Duodenal mucosa (tissue), 2 donors: ENCODE measurements at regions not wholly inside any gene's neighbourhood (a gene's known extent, or its start where the extent isn't known, plus 50 kb on each side); places are given as distances from the start of the nearest gene placed in this dataset.

Source experiments
- H3K27ac ChIP-seq: one replicate; pipeline ENCODE4 v1.7.0; 2013; ENCODE audit warnings: low read depth, low read length
- H3K27me3 ChIP-seq, 2 donors: one replicate each; pipeline ENCODE4 v1.7.0; 2013; ENCODE audit warnings: low read length in 2 of 2, control low read depth in 1 of 2; ENCODE audit not compliant: insufficient read depth in 2 of 2, control insufficient read depth in 1 of 2
- H3K36me3 ChIP-seq, 2 donors: one replicate each; pipeline ENCODE4 v1.7.0; 2013; ENCODE audit warnings: low read length in 2 of 2, control low read depth in 1 of 2; ENCODE audit not compliant: insufficient read depth in 2 of 2, control insufficient read depth in 1 of 2
- H3K4me1 ChIP-seq, 2 donors: one replicate each; pipeline ENCODE4 v1.7.0; 2013; ENCODE audit warnings: low read length in 2 of 2, control low read depth in 1 of 2; ENCODE audit not compliant: insufficient read depth in 2 of 2, control insufficient read depth in 1 of 2
- H3K4me3 ChIP-seq, 2 donors: one replicate each; pipeline ENCODE4 v1.7.0; 2013; ENCODE audit warnings: low read length in 2 of 2, low read depth in 1 of 2
- H3K9ac ChIP-seq, 2 donors: one replicate each; pipeline ENCODE4 v1.7.0; 2013; ENCODE audit warnings: low read length in 2 of 2, low read depth in 1 of 2
- H3K9me3 ChIP-seq, 2 donors: one replicate each; pipeline ENCODE4 v1.7.0; 2013; ENCODE audit warnings: low read length in 2 of 2, control low read depth in 1 of 2; ENCODE audit not compliant: control insufficient read depth in 1 of 2

- H3K36me3 ChIP-seq, result no peaks in the 10 kb centered on the region
- no peak overlapping the region for H3K27ac ChIP-seq
- no peaks in the 10 kb centered on the region for H3K4me1 ChIP-seq
- H3K4me3 ChIP-seq, result no peak overlapping the region
- H3K27me3 ChIP-seq, result no peaks in the 10 kb centered on the region
- H3K9ac ChIP-seq, result no peak overlapping the region
- H3K9me3 ChIP-seq, result no peaks in the 10 kb centered on the region
Observed at GRCh38 chr7:98745722-98746318, 124.0 kb downstream of the TMEM130 start.

DNA sequence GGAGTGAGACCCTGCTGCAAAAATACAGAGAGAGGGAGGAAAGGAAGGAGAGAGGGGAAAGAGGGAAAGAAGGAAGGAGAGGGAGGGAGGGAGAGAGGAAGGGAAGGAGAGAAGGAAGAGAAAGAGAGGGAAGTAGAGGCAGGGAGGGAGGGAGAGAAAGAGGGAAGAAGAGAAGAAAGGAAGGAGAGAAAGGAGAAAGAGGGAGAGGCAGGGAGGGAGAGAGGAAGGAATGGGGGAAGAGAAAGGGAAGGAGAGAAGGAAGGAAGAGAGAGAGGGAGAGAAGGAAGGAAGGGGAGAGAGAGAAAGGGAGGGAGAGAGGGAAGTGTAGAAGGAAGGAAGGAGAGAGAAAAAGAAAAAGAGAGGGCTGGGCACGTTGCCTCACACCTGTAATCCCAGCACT is 121.7 kb downstream of the TMEM130 start:
- H3K27me3 ChIP-seq, result no peaks in the 10 kb centered on the region

GRCh38 chr7:98753176-98753575 is 116.6 kb downstream of the TMEM130 start:
- no peak overlapping the region for H3K4me3 ChIP-seq
- no peaks in the 10 kb centered on the region for H3K9me3 ChIP-seq
- no peaks in the 10 kb centered on the region for H3K4me1 ChIP-seq
- no peaks in the 10 kb centered on the region for H3K36me3 ChIP-seq
- H3K9ac ChIP-seq, result no peak overlapping the region
- no peaks in the 10 kb centered on the region for H3K27me3 ChIP-seq
- H3K27ac ChIP-seq, result no peak overlapping the region

More for the DNA sequence above, 121.7 kb downstream of the TMEM130 start:
- Histone ChIP-seq H3K4me3 (no peak overlapping the region), H3K9ac (no peak overlapping the region), H3K9me3 (no peaks in the 10 kb centered on the region), H3K4me1 (no peaks in the 10 kb centered on the region), H3K36me3 (no peaks in the 10 kb centered on the region), H3K27ac (no peak overlapping the region)

- Histone ChIP-seq H3K27ac (no peak overlapping the region), H3K9me3 (no peaks in the 10 kb centered on the region), H3K4me1 (no peaks in the 10 kb centered on the region)
Observed at GRCh38 chr7:98753989-98754479, 115.8 kb downstream of the TMEM130 start.

DNA sequence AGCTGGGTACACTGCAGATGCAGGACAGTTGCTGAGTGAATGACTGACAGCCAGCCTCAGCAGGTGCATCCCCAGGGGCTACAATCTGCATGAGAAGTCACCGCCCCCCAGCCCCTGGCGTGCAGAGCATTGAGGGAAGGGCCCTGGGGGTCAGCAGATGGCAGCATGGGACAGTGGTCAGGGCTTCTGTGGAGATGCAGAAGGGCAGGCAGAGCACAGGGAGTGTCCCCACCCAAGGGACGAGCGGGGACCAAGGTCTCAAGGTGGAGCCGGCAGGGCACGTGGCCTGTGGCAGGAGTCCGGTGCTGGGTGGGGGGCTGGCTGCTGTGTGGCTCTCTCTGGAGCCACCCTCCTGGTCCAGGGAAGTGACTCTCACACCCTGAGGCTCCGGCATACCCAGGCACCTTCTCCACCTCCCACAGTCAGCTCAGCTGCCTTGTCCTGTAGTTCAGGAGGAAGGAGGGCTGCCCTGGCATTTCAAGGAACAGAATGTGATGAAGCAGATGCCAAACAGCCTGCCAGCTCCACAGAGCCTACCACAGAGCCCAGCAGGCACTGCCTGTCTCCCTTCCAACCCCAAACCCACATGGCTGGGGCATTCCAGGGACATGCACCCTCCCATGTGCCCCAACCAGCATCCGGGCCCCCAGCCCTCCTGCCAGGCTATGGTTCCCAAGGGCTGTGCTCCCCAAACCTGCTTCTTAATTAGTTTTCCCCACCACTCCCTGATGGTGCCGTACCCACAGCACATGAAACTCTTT is 114.5 kb downstream of the TMEM130 start:
- Histone ChIP-seq H3K4me3 (no peak overlapping the region), H3K9me3 (no peaks in the 10 kb centered on the region), H3K4me1 (no peaks in the 10 kb centered on the region), H3K36me3 (no peaks in the 10 kb centered on the region), H3K27ac (no peak overlapping the region), H3K27me3 (no peaks in the 10 kb centered on the region), H3K9ac (no peak overlapping the region)

More at GRCh38 chr7:98753989-98754479, 115.8 kb downstream of the TMEM130 start:
- H3K9ac ChIP-seq, result no peak overlapping the region
- H3K4me3 ChIP-seq, result no peak overlapping the region
- H3K36me3 ChIP-seq, result no peaks in the 10 kb centered on the region
- no peaks in the 10 kb centered on the region for H3K27me3 ChIP-seq

DNA sequence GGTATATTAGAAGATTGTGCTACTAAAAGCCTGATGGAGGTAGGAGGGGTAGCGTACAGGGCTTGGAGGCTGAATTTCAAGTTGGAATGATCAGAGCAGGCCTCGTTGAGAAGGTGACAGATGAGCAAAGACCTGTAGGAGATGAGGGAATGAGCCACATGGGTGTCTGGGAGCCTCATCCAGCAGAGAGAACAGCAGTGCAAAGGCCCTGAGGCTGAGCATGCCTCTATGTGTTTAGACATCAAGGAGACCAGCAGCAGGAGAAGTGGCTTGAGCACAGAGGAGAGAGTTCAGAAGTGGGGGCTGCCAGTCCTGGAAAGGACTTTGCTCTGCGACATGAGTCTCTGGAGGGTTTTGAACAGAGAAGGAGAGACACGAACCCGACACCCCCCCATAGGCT is 111.7 kb downstream of the TMEM130 start:
- Histone ChIP-seq H3K27me3 (peaks cover 0 to 3% of the 10 kb centered on the region in 2 donors), H3K4me3 (no peak overlapping the region), H3K27ac (no peak overlapping the region), H3K9ac (no peak overlapping the region), H3K9me3 (no peaks in the 10 kb centered on the region), H3K36me3 (no peaks in the 10 kb centered on the region), H3K4me1 (no peaks in the 10 kb centered on the region)

- Histone ChIP-seq H3K27me3 (peaks cover 0 to 3% of the 10 kb centered on the region in 2 donors), H3K4me3 (no peak overlapping the region), H3K9me3 (no peaks in the 10 kb centered on the region), H3K9ac (no peak overlapping the region), H3K4me1 (no peaks in the 10 kb centered on the region), H3K27ac (no peak overlapping the region), H3K36me3 (no peaks in the 10 kb centered on the region)
Observed at GRCh38 chr7:98760201-98760651, 109.6 kb downstream of the TMEM130 start.

DNA sequence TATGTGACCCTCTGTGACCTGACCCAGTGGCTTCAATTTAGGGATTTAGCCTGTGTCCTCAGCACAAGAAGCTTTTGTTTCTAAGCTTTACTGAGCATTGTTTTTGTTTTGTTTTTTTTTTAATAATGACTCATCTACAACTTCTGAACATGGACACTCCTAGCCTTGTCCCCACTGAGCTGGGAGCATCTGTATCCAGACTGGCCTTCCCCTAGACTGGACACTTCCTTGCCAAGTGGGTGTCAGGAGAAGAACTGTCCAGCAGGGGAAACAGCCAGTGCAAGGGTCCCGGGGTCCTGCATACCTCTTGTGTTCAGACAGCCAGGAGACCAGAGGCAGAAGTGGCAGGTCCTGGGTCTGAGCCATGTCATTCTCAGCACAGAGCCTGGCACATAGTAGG is 108.6 kb downstream of the TMEM130 start:
- H3K4me1 ChIP-seq, result no peaks in the 10 kb centered on the region
- H3K4me3 ChIP-seq, result no peak overlapping the region
- H3K27me3 ChIP-seq, result peaks cover 0 to 3% of the 10 kb centered on the region in 2 donors
- H3K9ac ChIP-seq, result no peak overlapping the region
- no peaks in the 10 kb centered on the region for H3K9me3 ChIP-seq
- H3K27ac ChIP-seq, result no peak overlapping the region
- no peaks in the 10 kb centered on the region for H3K36me3 ChIP-seq

- Histone ChIP-seq H3K27me3 (peaks cover 0 to 3% of the 10 kb centered on the region in 2 donors), H3K4me3 (no peak overlapping the region), H3K9ac (no peak overlapping the region), H3K27ac (no peak overlapping the region), H3K4me1 (no peaks in the 10 kb centered on the region), H3K9me3 (no peaks in the 10 kb centered on the region), H3K36me3 (no peaks in the 10 kb centered on the region)
Observed at GRCh38 chr7:98762620-98763019, 107.2 kb downstream of the TMEM130 start.

DNA sequence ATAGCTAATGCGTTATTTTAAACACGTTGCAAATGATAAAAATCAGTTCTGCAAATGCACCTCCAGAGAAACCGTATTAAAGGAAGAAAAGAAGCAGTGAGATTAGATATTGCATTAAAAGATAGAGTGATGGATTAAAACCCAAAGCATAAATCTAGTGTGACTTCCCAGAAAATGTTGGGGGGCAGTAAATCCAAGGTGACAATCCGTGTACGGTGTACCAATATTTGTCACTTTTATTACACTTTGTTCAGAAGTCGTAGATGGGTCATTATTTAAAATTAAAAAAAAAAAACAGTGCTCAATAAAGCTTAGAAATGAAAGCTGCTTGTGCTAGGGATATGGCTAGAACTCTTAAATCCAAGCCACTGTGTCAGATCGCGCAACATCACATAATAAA is 106.4 kb downstream of the TMEM130 start:
- Histone ChIP-seq H3K27ac (no peak overlapping the region), H3K36me3 (no peaks in the 10 kb centered on the region), H3K4me1 (no peaks in the 10 kb centered on the region), H3K27me3 (peaks cover 0 to 3% of the 10 kb centered on the region in 2 donors), H3K9me3 (no peaks in the 10 kb centered on the region), H3K4me3 (no peak overlapping the region), H3K9ac (no peak overlapping the region)
